GM03348 (cell line): ENCODE measurements at regions not wholly inside any gene's neighbourhood (a gene's known extent, or its start where the extent isn't known, plus 50 kb on each side); places are given as distances from the start of the nearest gene placed in this dataset.
"Not testable (repeated sequence)": the region's sequence is repeated elsewhere in the genome, so short reads cannot be mapped to it uniquely, and the experiment has no call there.

ENCODE experiments used
- DNase-seq: peaks from one replicate; pipeline ENCODE4 v3.0.0; 2012; ENCODE audit warnings: low spot score

DNA sequence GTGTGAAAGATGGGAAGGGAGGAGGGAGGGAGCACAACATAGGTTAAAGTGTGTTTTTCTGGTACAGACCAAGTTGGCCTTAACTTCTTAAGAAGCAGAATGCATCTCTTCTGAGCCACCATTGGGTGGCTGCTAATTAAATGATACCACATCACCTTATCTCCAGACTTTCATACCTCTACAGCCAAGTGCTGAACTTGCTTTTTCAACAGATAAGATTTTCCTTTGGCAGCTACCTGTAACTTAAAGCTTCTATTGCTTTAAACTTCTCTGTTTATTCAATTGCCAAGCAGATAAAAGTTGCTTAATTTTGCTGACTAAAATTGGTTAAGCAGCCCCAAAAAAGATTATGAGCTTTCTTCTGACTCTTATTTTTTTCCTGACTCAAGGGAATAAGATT lies 292.4 kb upstream of the SGO1 start:
- no peak for DNase-seq

DNA sequence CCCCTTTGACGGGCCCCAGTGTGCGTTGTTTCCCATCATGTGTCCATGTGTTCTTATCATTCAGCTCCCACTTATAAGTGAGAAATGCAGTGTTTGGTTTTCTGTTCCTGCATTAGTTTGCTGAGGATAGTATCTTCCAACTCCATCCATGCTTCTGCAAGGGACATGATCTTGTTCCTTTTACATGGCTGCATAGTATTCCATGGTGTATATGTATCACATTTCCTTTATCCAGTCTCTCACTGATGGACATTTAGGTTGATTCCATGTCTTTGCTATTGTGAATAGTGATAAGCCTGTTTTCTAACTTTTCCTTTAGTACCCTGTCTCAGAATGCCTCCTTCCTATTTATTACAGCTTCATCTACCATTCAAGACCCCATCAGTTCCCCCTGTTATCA lies 278.2 kb upstream of the SGO1 start:
- not testable (repeated sequence) for DNase-seq

DNA sequence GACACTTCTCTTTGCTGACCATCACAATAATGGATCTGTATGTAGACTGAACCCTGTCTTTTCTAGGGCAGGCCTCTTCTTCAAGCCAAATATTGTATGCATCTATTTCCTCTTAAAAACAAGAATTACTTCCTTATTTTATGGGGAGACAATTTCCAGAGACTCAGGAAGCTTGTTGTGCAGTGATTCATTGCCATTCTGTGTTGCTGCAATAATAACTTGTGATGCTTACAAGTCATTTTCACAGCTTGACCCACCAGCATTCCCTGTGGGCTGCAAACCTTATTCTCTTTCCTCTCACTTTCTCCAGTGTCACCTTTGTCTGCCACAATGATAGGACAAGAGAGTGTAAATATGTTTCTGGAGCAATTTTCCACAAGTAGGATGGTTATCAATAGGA lies 276.7 kb upstream of the SGO1 start:
- DNase-seq: no peak

DNA sequence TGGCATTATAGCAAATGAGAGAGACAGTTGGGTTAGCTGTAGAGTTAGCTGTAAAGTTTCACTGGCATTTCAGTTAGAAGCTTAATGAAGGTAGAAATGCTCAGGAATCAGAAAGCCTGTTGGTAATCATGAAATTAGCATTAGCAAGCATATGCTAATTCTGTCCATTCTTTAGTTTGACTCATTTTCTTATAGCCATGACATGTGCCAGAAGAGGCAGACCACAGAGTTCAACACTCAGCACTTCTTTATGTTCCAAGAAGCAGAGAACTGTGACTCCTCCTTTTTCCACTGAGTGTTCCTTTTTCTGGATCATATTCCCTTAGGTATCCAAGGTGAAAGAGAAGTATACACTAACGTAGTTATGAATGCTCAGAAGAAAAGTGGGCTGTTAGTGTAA lies 276.2 kb upstream of the SGO1 start:
- no peak for DNase-seq

DNA sequence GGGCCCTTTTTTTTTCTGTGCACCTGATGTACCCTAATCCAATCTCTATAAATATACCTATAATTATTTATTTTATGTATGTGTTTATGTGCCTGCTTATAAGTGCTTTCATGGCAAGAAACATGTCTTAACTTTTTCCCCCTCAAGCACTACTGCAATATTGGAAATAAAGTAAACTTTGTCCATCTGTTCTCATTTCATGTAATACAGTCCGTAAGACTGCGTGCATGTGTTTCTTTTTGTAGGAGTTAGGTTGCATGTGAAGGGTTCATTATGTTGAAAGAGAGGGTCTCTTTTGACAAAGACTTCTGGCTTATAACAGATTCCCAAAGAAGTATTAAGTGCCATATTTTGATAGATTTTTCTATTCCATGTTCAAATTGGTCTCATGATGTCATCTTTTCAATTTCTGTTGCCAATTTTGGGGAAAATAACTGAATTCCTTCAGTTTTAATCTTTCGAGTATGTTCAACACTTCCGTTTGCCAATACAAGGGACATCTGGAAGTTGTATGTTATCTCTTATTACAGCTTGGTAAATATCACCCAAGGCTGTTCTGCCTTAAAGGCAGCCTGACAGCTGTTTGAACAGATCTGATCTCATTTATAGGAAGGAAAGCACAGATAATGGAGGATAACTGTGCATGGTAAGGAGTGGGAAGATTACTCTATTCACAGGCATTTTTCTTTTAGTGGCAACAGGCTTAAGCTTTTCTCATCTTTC lies 273.1 kb upstream of the SGO1 start:
- DNase-seq: no peak

DNA sequence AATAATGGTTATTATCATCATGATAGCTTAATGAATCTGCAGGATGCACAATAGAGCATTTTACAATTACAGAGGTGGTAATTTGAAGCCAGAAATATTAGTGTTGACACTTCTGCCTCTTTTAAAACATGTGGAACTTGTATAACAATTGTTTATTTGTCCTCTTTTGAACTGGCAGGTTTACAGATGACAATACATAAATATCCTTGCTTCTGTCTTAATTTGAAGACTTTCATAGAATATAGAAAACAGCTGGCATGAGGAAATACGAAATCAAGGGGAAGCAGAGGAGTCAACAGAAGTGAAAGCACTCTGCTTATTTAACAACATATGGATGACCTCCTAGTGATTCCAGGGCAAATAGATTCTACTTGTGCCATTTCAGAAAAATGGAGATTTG lies 270.5 kb upstream of the SGO1 start:
- no peak for DNase-seq

DNA sequence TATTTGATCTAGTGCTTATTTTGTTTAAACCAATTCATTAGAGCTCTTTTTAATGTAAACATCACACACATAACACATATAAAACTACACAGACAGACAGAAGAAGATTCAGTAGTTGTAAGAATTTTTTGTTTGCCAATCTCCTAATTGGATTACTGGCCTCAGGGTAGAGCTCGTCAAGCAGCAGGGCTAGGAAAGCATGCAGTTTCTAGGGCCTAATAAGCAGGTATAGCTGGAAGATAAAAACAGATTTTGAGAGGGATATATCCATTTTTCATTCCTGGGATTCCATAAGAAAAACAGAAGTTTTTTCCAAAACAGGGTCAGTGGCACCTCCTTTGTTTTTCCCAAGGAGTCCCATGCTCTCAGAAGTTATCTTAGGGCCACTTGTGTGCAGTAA lies 265.2 kb upstream of the SGO1 start:
- DNase-seq: no peak

DNA sequence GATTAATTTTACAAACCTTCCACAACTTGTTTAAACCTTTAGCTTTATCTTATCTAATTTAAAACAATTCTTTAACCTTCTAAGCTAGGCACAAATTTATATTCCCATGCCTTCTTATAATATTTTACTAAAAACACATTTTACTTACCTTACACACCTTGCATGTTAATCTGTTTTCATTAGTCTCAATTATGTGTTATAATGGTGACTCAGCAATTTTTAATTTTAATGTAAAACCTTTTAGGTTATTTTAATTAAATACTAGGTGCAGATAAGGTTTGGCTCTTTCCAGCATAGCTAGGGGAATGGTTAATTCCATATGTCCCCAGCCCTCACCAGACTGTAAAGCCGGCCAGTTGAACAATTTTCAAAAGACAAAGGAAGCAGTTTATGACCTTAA lies 264.6 kb upstream of the SGO1 start:
- no peak for DNase-seq

DNA sequence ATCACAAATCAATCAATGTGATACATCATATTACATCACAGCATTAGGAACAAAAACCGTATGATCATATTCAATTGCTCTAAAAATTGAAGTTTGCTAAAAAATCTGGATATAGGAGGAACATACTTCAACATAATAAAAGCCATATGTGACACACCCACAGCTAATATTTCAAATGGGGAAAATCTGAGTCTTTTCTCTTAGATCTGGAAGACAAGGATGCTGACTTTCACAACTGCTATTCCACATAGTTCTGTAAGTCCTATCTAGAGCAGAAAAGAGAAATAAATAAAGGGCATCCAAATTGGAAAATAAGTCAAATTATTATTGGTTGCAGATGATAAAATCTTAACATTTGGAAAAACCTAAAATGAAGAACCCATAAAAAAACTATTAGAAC lies 256.8 kb upstream of the SGO1 start:
- no peak for DNase-seq

DNA sequence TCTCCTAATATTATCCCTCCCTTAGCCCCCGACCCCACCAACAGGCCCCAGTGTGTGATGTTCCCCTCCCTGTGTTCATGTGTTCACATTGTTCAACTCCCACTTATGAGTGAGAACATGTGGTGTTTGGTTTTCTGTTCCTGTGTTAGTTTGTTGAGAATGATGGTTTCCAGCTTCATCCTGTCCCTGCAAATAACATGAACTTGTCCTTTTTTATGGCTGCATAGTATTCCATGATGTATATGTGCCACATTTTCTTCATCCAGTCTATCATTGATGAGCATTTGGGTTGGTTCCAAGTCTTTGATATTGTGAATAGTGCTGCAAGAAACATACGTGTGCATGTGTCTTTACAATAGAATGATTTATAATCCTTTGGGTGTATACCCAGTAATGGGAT lies 241.3 kb upstream of the SGO1 start:
- not testable (repeated sequence) for DNase-seq

DNA sequence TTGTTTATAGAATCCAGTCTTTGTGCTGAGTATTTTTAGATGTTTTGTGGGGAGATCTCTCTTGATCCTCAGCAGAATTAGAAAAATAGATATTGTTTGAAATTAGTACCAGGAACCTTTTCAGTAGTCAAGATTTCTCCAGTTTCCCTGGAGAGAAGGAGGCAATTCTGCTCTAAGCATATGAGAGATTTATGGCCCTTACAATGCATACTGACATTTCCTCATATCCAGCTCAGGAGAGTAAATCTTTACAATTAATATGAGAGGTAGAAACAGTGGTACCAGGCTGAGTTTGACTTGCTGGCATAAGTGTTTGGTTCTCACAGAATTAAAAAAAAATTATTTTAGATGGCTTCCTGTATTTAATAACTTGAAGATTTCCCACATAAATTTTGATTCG lies 239.1 kb upstream of the SGO1 start:
- no peak for DNase-seq

DNA sequence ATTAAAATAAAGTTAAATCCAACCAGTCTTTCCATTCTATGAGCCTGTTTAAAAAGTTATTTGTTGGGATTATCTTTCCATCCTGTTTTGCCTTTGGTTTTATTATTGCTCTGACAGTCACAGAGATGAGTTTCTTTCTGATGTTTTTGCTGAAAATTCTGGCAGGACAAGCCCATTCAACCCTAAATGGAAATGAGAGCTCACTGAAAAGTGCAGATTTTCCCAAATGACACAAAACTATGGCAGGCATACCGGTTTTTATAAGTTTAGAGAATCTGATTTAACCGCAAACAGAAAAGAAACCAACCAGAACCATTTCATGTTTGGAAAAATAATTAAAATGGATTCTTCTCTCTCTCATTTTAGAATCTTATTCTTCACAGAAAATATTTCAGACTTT lies 238.1 kb upstream of the SGO1 start:
- DNase-seq: no peak

DNA sequence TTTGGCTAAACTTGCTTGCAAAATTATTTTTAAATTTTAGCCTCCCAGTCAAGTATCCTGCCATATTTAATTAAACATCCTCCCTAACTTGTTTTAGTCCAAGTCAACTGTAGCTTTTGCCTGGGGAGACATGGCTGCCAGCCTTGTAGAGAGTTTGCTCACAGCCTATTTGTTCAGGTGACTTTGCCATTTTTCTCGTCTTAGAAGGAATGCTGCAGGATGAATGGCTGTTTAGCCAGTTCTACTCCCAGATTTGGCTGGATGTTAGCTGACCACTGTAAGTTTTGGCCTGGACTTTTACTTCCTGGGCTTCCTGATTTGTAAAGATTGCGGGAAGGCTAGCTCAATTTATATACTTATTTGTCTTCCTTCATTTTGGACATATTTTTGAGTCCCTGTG lies 236.4 kb upstream of the SGO1 start:
- no peak for DNase-seq

DNA sequence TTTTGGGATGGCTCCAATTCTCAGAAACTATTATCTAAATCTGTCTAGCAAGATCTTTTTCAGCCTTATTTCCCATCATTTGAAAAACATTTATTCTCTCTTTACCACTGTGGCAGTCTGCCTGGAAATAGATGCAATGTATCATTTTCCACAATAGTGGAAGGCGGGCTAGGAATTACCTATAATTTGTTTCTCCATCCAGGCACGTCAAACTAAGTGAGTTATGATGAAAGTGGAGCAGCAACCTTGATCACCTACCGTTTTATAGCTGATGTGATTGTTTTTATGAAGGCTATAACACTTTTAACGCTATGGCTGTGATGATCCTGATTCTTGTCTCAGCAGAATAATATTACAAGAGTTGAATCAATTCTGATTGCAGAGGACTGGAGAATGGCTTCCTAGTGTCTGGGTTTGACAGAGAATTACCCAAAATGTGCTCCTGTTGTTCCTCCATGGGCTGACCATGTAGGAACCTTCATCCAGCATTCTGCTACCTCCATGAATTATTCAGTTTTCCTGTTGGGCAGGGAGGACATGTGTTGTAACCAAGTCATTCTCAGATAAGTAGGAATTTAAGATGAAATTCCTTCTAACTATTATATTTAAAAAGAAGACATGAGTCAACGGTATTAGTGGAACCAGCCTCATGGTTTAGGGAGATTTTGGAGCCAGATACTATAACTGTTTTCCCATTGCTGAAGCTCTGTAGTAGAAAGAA lies 231.5 kb upstream of the SGO1 start:
- no peak for DNase-seq

DNA sequence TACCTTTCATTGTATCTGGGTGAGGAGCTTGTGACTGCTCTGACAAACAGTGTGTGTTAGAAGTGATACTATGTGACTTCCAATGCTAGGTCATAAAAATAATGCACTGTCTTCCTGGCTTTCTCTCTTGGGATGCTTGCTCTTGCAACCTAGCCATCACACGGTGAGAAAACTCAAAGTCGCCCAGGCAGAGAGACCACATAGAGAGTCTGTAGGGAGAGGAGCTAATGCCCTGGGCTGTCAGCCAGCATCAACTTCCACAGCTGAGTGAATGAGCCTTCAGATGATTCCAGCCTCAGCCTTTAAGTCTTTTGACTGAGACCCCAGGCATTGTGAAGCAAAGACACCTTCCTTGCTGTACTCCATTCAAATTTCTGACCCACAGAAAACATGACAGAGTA lies 220.6 kb upstream of the SGO1 start:
- DNase-seq: no peak

DNA sequence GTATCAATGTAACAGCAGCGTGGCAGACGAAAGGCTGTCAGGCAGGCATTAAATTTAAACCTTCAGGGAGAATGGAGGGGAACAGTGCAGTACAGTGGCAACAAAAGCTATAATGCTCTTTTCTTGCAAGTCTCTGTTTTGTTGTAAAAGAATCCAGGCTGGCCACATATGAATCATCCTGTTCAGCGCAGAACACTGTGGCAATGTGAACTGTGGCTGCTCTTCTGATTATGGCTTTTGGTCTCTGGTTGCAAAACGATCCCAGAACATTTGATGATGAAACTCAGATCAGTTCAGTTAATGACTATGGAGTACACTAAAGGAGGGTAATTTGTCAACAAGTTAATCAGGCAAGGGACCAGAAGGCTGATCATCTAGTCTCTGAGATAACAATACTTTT lies 219.7 kb upstream of the SGO1 start:
- peak; percentile 45 for DNase-seq

DNA sequence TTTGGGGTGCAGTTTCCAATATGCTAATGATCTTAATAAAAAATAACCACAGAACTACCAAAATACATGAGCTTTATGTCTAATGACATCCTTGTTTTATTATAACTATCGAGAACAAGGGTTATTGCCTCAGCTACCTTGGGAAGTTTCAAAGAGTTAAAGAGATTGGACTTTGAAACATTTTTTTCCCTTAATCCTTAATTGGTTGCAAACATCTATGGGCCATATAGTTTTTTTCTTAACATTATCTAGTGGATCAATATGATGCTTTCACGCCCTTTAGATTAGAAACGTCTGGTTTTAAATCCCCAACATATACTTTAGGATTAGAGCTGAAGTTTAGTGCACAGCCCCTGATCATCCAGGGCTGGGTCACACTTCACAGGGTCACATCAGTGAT lies 219.2 kb upstream of the SGO1 start:
- DNase-seq: no peak

DNA sequence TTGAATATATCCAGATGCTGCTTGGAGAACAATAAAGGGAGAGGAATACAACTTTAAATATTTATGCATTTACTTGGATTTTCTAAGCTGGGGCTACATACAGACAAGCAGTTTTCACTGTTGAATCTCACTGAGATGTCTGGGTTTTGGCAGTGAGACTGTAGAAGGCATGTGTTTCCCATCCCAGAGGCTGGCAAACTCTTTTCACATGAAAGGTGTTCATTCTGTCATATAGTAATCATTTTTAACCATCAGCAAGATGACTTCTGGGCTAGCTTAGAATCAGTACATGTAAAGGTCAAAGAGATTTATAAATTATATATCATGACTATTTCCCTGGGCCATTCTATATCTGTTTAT lies 218.7 kb upstream of the SGO1 start:
- no peak for DNase-seq

DNA sequence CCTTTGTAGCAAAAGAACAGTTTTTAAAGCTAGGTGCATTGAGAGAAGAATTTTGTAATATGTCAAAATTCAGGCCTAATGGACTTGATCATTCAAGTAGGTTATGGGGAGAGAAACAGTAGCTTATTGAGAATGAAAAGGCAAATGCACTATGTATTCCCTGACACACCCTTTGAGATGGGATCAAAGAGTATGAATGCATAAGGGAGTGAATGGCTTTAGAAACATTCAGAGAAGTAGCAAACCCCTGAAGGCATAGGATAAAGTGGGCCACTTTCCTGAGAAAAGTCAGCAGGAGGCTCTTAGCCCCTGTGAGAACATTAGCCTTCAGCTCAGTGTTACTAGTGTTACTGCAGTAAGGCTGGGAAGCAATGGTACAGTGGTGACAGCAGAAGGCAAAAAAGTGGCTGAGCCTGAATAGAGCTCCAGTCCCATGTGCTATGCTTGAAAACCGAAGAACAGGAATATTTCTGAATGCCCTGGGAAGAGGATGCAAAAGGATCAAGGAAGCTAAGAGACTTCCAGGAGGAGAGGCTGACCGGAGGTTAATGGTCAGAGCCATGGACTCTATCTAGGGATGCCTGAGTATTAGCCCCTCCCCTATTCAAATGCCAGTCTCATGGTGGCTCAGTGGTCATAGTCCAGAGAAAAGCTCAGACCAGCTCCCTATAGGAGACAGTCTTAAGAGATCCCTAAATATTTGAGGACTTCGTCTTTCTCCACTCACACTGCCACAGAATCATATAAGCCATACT lies 218.2 kb upstream of the SGO1 start:
- DNase-seq: no peak

DNA sequence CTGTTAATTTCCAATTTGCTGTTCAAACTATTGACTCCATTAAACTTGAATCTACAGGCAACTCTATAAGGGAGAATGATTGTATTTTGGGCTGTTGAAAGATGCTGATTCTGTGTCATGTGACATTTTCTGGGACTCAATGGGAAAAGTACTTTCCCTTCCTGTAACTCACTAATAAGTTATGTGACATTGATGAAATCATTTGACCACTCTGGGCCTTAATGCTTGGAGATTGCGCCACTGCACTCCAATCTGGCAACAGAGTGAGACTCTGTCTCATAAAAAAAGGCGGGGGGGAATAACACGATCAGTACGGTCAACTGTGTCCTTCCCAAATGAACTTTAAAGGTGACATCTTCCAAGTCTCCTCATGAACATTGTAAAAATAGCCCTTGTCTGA lies 215.2 kb upstream of the SGO1 start:
- no peak for DNase-seq

DNA sequence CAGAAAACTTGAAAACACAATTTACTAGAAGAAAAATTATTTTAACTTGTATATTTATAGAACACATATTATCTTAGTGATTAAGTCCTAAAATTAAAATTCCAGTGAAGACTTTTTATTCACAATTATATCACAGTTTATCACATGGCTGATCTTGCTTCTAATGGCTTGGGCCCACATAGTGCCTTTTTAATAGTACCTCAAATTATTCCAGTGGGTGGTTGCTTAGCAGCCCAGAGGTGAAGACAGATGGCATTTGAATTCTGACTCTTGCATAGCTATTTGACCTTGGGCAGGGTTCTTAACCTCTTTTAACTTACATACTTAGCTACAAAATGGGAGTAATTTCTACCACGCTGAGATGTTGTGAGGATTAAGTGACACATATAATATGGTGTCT lies 214.7 kb upstream of the SGO1 start:
- DNase-seq: no peak

DNA sequence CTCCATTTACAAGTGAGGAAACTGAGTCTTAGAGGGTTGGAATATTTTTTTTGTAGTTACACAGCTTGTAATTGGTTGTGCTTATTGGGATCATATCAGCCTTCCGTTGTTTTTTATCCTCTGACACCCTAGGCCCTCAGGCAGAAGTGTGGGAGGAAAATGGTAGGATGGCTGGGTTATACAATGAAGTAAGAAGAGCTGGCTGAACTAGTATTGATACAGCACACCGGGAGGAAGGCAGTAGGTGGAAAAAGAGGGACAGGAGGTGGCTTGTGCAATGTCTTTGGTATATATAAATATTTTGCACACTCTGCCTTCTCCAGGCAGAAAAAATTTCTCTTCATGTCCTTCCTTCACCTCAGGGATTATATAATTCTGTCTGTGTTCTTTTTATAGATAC lies 214.3 kb upstream of the SGO1 start:
- DNase-seq: no peak

DNA sequence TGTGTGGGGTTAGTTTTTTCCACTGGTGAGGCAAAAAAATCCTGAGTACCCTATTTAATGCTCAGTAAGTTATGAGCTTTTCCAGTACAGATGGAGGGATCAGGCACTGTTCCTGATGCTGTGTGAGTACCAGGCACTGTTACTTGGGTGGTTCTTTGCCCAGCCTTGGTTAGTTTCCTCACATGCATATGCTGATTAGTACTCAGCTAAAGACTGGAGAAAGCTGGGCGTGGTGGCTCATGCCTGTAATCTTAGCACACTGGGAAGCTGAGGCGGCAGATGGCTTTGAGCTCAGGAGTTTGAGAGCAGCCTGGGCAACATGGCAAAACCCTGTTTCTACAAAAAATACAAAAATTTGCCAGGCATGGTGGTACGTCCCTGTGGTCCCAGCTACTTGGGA lies 210.3 kb upstream of the SGO1 start:
- DNase-seq: no peak

DNA sequence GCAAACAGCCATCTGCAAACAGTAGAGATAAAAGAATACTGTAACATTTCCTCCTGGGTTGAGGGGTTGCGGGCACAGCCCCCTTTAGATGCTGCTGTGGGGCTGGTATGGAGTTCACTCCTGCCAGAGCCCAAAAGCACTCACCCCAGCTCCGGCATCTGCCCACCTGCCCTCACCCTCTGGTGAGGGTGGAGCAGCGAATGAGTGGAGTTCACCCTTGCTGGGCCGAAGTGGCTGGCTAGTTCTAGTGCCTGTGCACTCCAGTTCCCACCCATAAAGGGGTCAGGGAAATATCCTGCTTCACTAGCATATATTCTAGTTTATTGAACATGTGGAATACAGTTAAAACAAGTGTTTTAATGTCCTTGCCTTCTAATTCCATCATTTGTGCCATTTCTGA lies 209.7 kb upstream of the SGO1 start:
- no peak for DNase-seq
